ENCODE measurements at regions not wholly inside any gene's neighbourhood (a gene's known extent, or its start where the extent isn't known, plus 50 kb on each side); places are given as distances from the start of the nearest gene placed in this dataset.

DNA sequence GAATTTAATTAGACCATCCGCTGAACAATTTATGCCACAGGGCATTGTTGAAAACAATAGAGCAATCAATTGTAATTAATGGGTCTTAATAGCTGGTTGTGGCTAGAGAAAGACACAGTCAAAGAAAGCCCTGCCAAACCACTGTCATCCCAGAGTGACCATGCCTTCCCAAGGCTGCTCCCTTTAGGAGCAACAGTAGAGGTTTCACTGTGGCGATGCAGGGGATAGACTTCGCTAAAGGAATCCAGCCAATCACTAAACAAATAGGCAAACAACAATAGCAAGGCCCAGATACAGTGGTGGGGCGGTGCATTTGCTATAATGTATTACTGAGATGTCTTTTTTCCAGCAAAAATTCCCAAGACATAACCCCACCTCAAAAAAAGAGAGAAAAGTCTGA, 87.8 kb upstream of the SLC27A6 start:
- DNase-seq: no peak
- Histone ChIP-seq H3K4me3 (replicated peaks in 1 of 3; ENCODE audit: low read depth in 2 of 3, low read length in 3 of 3) (no peak overlapping the region), H3K36me3 (replicated peaks in 1 of 2; ENCODE audit: control insufficient read depth in 1 of 2, insufficient read depth in 2 of 2, low read length in 2 of 2) (no peaks in the 10 kb centered on the region), H3K27me3 (ENCODE audit: control insufficient read depth in 2 of 2, insufficient read depth in 2 of 2, low read length in 2 of 2) (no peaks in the 10 kb centered on the region), H3K9me3 (replicated peaks in 1 of 2; ENCODE audit: control insufficient read depth in 1 of 2, insufficient read depth in 1 of 2, low read length in 2 of 2) (no peaks in the 10 kb centered on the region), H3K9ac (ENCODE audit: insufficient read depth, low read length, poor library complexity, severe bottlenecking) (no peak overlapping the region), H3K79me2 (ENCODE audit: insufficient read depth, low read length) (no peaks in the 10 kb centered on the region), H4K20me1 (ENCODE audit: insufficient read depth, low read length) (no peaks in the 10 kb centered on the region), H3K27ac (ENCODE audit: low read depth in 1 of 2, low read length in 2 of 2) (no peak overlapping the region), H3K4me1 (ENCODE audit: control insufficient read depth in 1 of 2, insufficient read depth in 2 of 2, low read length in 2 of 2) (no peaks in the 10 kb centered on the region), H3K4me2 (replicated peaks; ENCODE audit: extremely low read depth, low read length, poor library complexity, severe bottlenecking) (no peak overlapping the region), H2AFZ (ENCODE audit: insufficient read depth, low read depth, low read length, poor library complexity, severe bottlenecking) (no peak overlapping the region)
- intact Hi-C loops (cut with micrococcal nuclease): no loop called here
- Mint-ChIP-seq H3K36me3 (no peaks in the 10 kb centered on the region), H3K27ac (no peak overlapping the region), H3K4me3 (no peak overlapping the region), H3K4me1 (no peaks in the 10 kb centered on the region), H3K27me3 (ENCODE audit: low read depth in 3 of 3) (peaks cover 0 to 3% (median 2%) of the 10 kb centered on the region in 3 donors), H3K9me3 (peaks cover 0 to 6% (median 0%) of the 10 kb centered on the region in 7 donors)
- no peak for TF ChIP-seq CTCF (IDR thresholded peaks at IDR 0.05)
- WGBS (ENCODE audit: insufficient coverage): no CpG with 5 or more reads among the region's 4 CpGs

DNA sequence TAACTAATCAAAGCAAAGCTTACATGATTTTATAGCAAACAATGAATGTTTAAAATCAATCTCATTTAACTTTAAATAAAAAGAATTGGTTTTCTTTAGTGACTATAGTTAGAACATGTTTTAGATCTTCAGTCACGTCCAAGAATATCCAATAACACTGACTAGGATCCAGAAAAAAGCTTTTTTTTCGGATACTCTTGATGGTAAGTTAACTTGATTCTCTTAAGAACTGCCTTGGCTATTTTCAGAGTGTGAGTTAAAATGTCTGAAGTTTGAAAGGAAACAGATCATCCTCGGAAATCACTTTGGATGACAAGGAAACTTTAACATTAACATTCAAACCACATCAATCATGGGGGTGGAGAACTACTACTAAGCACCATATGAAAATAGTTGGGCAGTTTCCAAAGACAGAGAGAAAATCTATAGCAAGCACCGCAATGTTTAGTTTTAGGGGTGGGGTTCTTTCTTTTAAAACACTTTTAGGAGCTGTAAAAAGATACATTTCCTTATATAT, 83.7 kb upstream of the SLC27A6 start:
- Histone ChIP-seq H4K20me1 (ENCODE audit: insufficient read depth, low read length) (no peaks in the 10 kb centered on the region), H3K4me2 (replicated peaks; ENCODE audit: extremely low read depth, low read length, poor library complexity, severe bottlenecking) (no peak overlapping the region), H3K27me3 (ENCODE audit: control insufficient read depth in 2 of 2, insufficient read depth in 2 of 2, low read length in 2 of 2) (no peaks in the 10 kb centered on the region), H3K79me2 (ENCODE audit: insufficient read depth, low read length) (no peaks in the 10 kb centered on the region), H3K9me3 (replicated peaks in 1 of 2; ENCODE audit: control insufficient read depth in 1 of 2, insufficient read depth in 1 of 2, low read length in 2 of 2) (no peaks in the 10 kb centered on the region), H3K27ac (ENCODE audit: low read depth in 1 of 2, low read length in 2 of 2) (no peak overlapping the region), H3K4me1 (ENCODE audit: control insufficient read depth in 1 of 2, insufficient read depth in 2 of 2, low read length in 2 of 2) (no peaks in the 10 kb centered on the region), H3K9ac (ENCODE audit: insufficient read depth, low read length, poor library complexity, severe bottlenecking) (no peak overlapping the region), H3K4me3 (replicated peaks in 1 of 3; ENCODE audit: low read depth in 2 of 3, low read length in 3 of 3) (no peak overlapping the region), H2AFZ (ENCODE audit: insufficient read depth, low read depth, low read length, poor library complexity, severe bottlenecking) (no peak overlapping the region), H3K36me3 (replicated peaks in 1 of 2; ENCODE audit: control insufficient read depth in 1 of 2, insufficient read depth in 2 of 2, low read length in 2 of 2) (no peaks in the 10 kb centered on the region)
- no peak overlapping the region for H3K4me3 Mint-ChIP-seq
- peaks cover 0 to 1% (median 0%) of the 10 kb centered on the region in 3 donors for H3K27me3 Mint-ChIP-seq (ENCODE audit: low read depth in 3 of 3)
- TF ChIP-seq CTCF (IDR thresholded peaks at IDR 0.05): no peak
- DNase-seq: no peak
- intact Hi-C loops (cut with micrococcal nuclease): no loop called here
- no peak overlapping the region for H3K27ac Mint-ChIP-seq
- no CpG with 5 or more reads among the region's 4 CpGs for WGBS (ENCODE audit: insufficient coverage)
- no peaks in the 10 kb centered on the region for H3K4me1 Mint-ChIP-seq
- H3K9me3 Mint-ChIP-seq: peaks cover 0 to 9% (median 2%) of the 10 kb centered on the region in 7 donors
- no peaks in the 10 kb centered on the region for H3K36me3 Mint-ChIP-seq
